LNCaP clone FGC (cell line): ENCODE measurements at regions not wholly inside any gene's neighbourhood (a gene's known extent, or its start where the extent isn't known, plus 50 kb on each side); places are given as distances from the start of the nearest gene placed in this dataset.
A peak's percentile ranks its signal among the peaks of the same experiment; 100 is the strongest.

Source experiments
- DNase-seq: peaks from one replicate; pipeline ENCODE4 v3.0.0-alpha.2; 2011; ENCODE audit warnings: low read depth
- H3K4me3 ChIP-seq: 2 replicates; pipeline ENCODE4 v1.5.1; 2011; ENCODE audit warnings: mild to moderate bottlenecking, low read depth, low read length, control low read depth
- CTCF ChIP-seq: IDR thresholded peaks from 2 replicates; pipeline ENCODE4 v1.5.1; 2012; ENCODE audit warnings: mild to moderate bottlenecking; ENCODE audit not compliant: control insufficient read depth, insufficient read depth; ENCODE audit errors: extremely low read depth

- no peak for DNase-seq
- no peak for TF ChIP-seq CTCF
- H3K4me3 ChIP-seq, result no peak overlapping the region
Observed at GRCh38 chr14:34335968-34336367, 126.1 kb downstream of the SPTSSA start.

GRCh38 chr14:34334329-34334728, 127.7 kb downstream of the SPTSSA start:
- TF ChIP-seq CTCF, result no peak
- no peak for DNase-seq

DNA sequence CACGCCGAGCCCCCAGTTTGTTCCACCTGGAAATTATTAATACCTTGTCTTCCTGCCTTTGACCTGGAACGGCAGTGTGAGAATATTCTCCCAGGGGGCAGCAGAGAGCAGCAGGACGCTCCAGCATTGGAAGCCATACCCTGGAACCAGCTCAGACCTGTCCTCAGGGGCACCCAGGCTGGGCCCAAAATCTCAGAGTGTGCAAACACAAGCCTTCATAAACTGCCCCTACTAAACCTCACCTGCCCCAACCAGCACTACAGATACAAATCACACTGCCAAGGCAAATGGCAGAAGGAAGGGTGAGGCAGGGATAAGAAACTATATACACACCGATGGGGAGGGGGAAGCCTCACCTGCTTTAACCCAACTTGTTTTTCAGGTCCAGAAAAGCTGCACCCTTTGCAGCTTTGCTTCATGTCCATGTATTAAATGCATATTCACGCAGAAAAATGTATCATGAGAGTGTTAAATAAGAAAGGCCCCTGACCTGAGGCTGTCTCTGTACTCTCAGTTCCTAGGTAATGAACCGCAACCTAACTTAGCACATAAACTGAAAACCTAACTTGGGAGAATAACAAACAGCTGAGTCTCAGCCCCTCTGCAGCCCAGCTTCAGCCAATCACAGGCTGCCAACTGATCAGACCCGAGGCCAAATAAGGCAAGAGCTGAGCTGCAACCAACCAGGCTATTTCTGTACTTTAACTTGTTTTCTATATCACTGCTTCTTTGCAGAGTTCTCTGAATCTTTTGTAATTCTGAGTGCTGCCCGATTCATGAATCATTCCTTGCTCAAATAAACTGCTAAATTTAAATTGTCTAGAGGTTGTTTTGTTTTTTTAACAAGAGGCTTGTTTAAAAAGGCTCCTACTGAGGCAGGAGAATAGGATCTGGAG, 130.1 kb downstream of the SPTSSA start:
- peak; percentile 83 for TF ChIP-seq CTCF
- DNase-seq, result peak; percentile 74
- 0 out of 2 replicates have a peak overlapping the region, but pooled peaks have one; percentile 4 for H3K4me3 ChIP-seq

More at GRCh38 chr14:34334329-34334728, 127.7 kb downstream of the SPTSSA start:
- no peak overlapping the region for H3K4me3 ChIP-seq

GRCh38 chr14:34330846-34331245, 131.2 kb downstream of the SPTSSA start:
- no peak for DNase-seq
- H3K4me3 ChIP-seq, result no peak overlapping the region
- TF ChIP-seq CTCF, result no peak

GRCh38 chr14:34329301-34329700, 132.7 kb downstream of the SPTSSA start:
- DNase-seq, result peak; percentile 61
- no peak overlapping the region for H3K4me3 ChIP-seq
- no peak for TF ChIP-seq CTCF

- TF ChIP-seq CTCF, result no peak
- H3K4me3 ChIP-seq, result no peak overlapping the region
- DNase-seq, result peak; percentile 54
Observed at GRCh38 chr14:34328178-34328577, 133.9 kb downstream of the SPTSSA start.
